GM10248 (cell line): ENCODE measurements at regions not wholly inside any gene's neighbourhood (a gene's known extent, or its start where the extent isn't known, plus 50 kb on each side); places are given as distances from the start of the nearest gene placed in this dataset.

Experiments
- CTCF ChIA-PET: fragments of 300-600 bp; sonication (Branson Sonifier 250); formaldehyde crosslinking; extraction: SDS; loops from one replicate; lab custom pipeline; 2021; ENCODE audit warnings: antibody characterized with exemption; lab: Yijun Ruan, JAX
- POLR2A ChIA-PET: fragments of 350-650 bp; sonication (Branson Sonifier 250); formaldehyde crosslinking; extraction: SDS; loops from one replicate; lab custom pipeline; 2020; ENCODE audit warnings: antibody characterized with exemption; lab: Yijun Ruan, JAX
- DNase-seq: peaks from one replicate; pipeline ENCODE4 v3.0.0; 2012; ENCODE audit errors: extremely low spot score
- TF ChIP-seq, protein P1 (sequence below): IDR thresholded peaks from 2 replicates; pipeline ENCODE4 v1.5.1; 2012; ENCODE audit warnings: mild to moderate bottlenecking, low read depth; ENCODE audit errors: extremely low read depth, missing control alignments, control extremely low read depth

DNA sequence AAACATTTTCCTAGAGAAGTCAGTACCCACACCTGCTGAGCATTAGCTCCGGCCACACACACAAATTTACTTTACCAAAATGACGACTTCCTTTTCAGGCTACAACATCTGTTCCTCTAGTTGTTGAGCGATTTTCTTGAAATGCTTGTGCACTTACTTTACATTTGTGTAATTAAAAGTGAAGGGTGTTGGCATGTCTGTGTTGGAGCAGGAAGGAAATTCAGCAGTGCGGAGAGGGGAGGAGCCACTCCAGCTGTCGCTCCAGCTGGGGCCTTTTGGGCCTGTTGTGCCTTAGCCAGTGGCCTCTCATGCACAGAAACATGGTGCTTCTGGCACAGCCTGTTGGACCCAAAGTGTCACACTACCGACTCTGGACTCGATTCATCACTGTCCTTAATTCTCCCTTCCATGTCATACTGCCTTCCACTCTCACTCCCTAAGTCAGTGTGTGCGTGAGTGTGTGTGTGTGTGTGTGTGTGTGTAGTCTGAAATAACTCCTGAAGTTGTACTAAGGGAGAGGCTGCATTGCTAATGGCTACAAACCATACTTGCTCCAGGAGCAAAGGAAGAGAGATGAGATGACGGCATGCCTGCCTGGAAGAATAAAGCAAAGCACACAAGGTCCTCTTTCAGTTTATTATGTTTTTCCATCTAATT is 191.8 kb upstream of the ARG1 start:
- no peak for DNase-seq
- ChIA-PET POLR2A (no interaction called here), CTCF (no interaction called here)
- TF ChIP-seq, protein P1, sequence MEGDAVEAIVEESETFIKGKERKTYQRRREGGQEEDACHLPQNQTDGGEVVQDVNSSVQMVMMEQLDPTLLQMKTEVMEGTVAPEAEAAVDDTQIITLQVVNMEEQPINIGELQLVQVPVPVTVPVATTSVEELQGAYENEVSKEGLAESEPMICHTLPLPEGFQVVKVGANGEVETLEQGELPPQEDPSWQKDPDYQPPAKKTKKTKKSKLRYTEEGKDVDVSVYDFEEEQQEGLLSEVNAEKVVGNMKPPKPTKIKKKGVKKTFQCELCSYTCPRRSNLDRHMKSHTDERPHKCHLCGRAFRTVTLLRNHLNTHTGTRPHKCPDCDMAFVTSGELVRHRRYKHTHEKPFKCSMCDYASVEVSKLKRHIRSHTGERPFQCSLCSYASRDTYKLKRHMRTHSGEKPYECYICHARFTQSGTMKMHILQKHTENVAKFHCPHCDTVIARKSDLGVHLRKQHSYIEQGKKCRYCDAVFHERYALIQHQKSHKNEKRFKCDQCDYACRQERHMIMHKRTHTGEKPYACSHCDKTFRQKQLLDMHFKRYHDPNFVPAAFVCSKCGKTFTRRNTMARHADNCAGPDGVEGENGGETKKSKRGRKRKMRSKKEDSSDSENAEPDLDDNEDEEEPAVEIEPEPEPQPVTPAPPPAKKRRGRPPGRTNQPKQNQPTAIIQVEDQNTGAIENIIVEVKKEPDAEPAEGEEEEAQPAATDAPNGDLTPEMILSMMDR: no peak

DNA sequence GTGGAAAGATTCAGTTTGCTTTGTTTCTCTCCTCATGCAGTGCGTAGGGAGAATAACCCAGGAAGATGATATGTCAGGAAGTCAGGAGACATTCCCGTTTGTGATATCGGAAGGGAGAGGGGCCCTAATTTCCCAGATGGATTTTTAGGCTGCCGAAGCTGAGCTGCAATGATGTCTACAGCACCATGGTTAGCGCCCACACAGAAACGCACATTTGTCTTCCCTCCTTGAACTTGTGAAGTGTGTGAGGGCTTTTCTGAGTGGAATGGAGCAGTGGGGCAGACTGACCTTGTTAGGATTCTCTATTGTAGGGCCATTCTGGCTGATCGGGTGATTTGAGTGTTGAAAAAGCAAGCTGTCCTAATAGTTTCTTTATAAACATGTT is 191.3 kb upstream of the ARG1 start:
- POLR2A ChIA-PET: no interaction called here
- TF ChIP-seq, protein P1: no peak
- CTCF ChIA-PET: no interaction called here
- no peak for DNase-seq

DNA sequence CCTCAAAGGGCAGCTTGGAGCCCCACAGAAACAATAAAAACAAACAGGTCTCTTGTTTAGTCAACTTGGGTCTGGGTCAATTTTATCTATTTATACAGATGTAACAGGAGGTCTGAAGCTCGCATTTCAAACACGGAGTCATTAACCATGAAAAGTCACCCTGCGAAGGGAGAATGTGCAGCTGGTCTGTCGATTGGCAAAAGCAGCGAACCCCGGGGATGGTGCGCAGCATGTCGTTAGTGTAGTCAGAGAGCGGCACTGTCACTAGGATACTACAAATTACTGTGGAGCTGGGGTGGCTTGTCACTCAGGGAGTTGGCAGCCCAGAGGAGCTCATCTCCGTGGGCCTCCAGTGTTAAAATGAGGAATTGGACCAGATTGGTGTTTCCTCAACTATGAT is 190.4 kb upstream of the ARG1 start:
- TF ChIP-seq, protein P1: no peak
- ChIA-PET CTCF (no interaction called here), POLR2A (no interaction called here)
- no peak for DNase-seq

DNA sequence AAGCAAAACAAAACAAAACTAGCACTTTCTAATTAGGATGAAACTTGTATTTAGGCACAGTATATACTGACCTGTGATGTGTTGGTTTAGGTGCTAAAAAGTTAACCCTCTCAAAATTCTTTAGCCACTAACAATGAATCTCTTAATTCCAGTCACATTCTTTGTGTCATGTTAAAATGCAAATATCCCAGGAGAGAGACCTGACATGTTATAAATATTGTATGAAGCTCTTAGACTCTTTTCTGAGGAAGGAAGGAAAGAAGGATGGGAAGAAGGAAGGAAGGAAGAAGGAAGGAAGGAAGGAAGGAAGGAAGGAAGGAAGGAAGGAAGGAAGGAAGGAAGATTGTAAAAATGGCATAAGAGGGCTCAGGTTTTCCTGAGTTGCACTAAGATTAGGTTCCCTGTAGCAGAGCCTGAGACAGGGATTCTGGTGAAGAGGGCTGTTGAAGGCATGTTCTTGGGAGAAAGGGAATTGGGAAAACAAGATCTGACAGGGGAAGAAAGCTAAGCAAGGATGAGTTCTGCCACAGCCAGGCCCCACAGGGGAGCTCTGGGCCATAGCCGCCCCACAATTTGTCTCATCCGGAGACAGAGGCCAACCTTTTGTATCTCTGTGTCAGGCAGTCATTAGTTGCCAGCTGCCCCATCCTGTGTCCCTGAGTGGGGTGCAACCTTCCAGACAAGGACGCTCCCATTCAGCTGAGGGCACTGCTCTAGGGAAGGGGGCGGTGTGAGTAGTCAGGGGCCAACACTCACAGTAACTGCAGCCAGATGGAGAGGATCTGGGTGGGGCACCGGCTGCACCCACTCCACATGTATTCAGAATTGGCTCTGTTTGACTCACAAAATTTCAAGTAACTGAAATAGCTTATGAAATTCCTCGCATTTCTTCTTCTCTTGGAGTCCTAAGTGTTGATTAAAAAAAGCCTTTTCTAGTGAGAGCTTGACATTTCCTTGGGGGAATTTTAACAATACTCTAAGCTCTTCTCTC is 189.3 kb upstream of the ARG1 start:
- ChIA-PET CTCF (interaction anchor here (1.3 to 1.4 kb wide), 3 partner anchors 9 to 31 kb away, joined by 3 to 4 read pairs (median 3); no protein-coding TSS in a partner anchor), POLR2A (no interaction called here)
- TF ChIP-seq, protein P1: no peak
- no peak for DNase-seq

DNA sequence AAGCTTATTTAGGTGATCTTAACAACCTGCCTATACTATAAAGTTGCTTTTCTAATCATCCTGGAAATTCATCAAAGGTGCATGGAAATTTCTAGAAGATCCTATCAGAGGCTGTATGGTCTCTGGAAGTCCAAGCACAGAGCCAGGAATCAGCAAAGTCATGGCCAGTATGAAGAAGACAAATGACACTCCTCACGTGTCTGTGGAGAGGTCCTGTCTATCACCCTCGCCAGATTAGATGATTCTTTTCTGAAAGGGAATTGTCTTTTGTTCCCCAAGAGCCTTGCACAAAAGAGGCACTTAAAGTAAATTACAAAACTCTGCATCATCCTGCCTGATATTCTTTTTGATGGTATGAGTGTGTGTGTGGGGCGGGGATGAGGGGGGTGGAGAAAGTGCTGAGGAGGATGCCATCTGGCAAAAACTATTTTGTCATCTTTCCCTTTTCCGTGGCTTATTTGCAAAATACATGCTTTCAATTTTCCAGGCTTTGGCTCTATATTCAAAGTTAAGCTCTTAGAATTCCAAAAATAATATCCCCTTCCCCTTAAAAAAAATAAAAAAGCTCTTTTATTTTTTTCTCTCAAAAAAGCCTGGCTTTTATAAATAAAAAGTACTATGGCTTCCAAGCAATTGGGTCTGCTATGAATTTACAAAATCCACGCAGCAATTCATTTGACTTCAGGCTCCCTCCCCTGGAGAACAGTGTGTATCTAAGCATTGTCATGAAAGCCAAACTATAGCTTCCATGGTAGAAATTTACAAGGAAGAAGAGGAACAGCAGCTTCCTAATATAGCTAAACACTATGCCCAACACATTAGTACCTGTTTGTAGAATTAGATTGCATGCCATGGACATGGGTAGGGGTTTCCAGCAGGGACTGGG is 185.2 kb upstream of the ARG1 start:
- ChIA-PET POLR2A (no interaction called here), CTCF (interaction anchor here (2.0 to 2.9 kb wide), 2 partner anchors 10 to 14 kb away, joined by 6 to 9 read pairs; no protein-coding TSS in a partner anchor)
- DNase-seq: no peak
- TF ChIP-seq, protein P1: no peak

DNA sequence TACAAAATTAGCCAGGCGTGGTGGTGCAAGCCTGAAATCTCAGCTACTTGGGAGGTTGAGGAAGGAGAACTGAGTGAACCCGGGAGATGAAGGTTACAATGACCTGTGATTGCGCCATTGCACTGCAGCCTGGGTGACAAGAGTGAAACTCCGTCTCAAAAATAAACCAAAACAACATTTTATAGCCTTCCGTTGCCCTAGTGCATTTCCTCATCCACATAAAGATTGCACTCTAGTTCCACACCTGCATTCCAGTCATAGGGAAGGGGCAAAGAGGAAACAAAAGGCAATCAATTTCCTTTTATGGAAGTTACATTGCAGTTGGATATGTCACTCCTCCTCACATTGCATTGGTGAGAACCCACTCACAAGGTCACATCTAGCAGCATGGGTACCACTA is 182.7 kb upstream of the ARG1 start:
- CTCF ChIA-PET: interaction anchor here (2.0 kb wide), 1 partner anchor 11 kb away, joined by 6 read pairs; no protein-coding TSS in a partner anchor
- TF ChIP-seq, protein P1: no peak
- no peak for DNase-seq
- POLR2A ChIA-PET: no interaction called here
